Testis (tissue), 2 donors: ENCODE measurements at regions not wholly inside any gene's neighbourhood (a gene's known extent, or its start where the extent isn't known, plus 50 kb on each side); places are given as distances from the start of the nearest gene placed in this dataset.

Experiments used
- POLR2A ChIP-seq: fragments of 450-650 bp; IDR thresholded peaks from one replicate; pipeline ENCODE4 v1.6.1; 2017; ENCODE audit warnings: antibody characterized with exemption, mild to moderate bottlenecking, moderate library complexity
- TF ChIP-seq, protein P1 (sequence below), 3 experiments: fragments of 450-650 bp in 2 of 3; fragments of 200-600 bp in 1 of 3; sonication (generic) in 1 of 3; IDR thresholded peaks; one replicate each; pipeline ENCODE4 v1.5.1; 2016 to 2019; ENCODE audit warnings: antibody characterized with exemption in 3 of 3, mild to moderate bottlenecking in 2 of 3, moderate library complexity in 1 of 3

DNA sequence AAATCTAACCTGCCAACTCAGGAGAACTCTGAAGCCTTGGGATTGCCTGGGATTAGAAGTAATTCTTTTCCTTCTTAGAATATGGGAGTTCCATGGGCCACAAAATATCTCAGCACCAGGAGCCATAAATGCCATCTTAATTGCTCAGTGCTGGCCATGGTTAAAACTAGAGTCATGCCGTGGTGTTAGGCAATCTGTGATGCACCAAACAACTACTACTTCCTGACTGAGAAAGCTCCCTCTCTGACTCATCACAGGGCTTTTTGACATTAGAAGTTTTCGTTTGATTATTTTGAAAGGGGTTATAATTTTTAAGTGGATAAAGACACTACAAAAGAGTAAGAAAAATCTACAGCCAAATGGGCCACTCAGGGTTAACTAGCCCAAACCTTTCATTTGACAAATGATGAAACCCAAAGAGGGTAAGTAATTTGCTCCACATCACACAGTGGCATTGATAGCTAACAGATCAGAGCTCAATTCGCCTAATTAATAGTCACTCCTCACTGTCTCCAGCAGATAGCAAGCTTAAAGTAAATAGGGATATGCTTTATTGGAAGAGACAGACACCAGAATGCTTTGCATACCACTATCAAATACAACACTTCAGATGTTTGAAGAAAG lies 377.3 kb downstream of the EMP1 start:
- TF ChIP-seq, protein P1, sequence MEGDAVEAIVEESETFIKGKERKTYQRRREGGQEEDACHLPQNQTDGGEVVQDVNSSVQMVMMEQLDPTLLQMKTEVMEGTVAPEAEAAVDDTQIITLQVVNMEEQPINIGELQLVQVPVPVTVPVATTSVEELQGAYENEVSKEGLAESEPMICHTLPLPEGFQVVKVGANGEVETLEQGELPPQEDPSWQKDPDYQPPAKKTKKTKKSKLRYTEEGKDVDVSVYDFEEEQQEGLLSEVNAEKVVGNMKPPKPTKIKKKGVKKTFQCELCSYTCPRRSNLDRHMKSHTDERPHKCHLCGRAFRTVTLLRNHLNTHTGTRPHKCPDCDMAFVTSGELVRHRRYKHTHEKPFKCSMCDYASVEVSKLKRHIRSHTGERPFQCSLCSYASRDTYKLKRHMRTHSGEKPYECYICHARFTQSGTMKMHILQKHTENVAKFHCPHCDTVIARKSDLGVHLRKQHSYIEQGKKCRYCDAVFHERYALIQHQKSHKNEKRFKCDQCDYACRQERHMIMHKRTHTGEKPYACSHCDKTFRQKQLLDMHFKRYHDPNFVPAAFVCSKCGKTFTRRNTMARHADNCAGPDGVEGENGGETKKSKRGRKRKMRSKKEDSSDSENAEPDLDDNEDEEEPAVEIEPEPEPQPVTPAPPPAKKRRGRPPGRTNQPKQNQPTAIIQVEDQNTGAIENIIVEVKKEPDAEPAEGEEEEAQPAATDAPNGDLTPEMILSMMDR (IDR thresholded peaks at IDR 0.05), result no peak
- no peak for TF ChIP-seq POLR2A
